GM18498 (cell line): ENCODE measurements at regions not wholly inside any gene's neighbourhood (a gene's known extent, or its start where the extent isn't known, plus 50 kb on each side); places are given as distances from the start of the nearest gene placed in this dataset.
"Not testable (repeated sequence)": the region's sequence is repeated elsewhere in the genome, so short reads cannot be mapped to it uniquely, and the experiment has no call there.

Experiments
- ATAC-seq: cut with Tn5 transposase; IDR thresholded peaks from one replicate; pipeline ENCODE4 v1.9.1; 2021; ENCODE audit warnings: mild to moderate bottlenecking, moderate library complexity; ENCODE audit not compliant: unreplicated experiment

GRCh38 chr5:17079562-17079961 is 137.9 kb upstream of the BASP1 start:
- no peak for ATAC-seq

DNA sequence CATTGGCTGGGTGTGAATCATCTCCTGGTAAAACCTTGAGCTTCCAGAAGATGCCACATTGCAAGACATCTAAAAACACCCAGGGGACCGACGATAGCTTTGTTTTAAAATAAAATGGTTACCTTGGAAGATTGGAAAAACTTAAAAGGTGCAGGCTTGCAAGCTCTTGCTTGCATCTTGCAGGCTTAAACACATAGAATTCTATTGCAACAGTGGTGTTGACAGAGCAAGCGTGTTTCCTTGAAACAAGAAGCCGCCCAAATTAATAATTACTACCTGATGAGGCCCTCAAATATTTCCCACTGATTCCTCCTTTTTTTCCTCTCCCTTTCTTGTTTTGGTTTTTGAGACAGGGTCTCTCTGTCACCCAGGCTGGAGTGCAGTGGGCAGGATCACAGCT is 137.1 kb upstream of the BASP1 start:
- no peak for ATAC-seq

GRCh38 chr5:17081142-17081541 is 136.3 kb upstream of the BASP1 start:
- ATAC-seq = no peak

- not testable (repeated sequence) for ATAC-seq
Measured at GRCh38 chr5:17083276-17083675, 134.2 kb upstream of the BASP1 start.

DNA sequence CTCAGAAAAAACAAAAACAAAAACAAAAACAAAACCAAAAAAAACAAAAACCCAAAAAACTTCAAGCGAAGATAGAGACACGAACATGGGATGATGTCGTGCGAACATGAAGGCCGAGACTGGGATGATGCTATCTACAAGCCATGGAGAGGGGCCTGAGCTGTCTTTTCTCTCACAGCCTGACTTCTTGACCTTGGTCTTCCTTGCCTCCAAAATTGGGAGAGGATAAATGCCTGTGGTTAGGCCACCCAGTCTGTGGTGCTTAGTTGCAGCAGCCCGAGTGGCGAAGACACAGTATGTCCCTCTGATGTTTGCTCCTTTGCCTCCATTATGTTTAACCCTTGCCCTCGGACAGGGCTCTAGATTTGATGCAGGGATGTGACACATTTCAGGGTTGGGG is 130.4 kb upstream of the BASP1 start:
- no peak for ATAC-seq

- ATAC-seq = no peak
Measured at GRCh38 chr5:17088051-17088450, 129.4 kb upstream of the BASP1 start.

DNA sequence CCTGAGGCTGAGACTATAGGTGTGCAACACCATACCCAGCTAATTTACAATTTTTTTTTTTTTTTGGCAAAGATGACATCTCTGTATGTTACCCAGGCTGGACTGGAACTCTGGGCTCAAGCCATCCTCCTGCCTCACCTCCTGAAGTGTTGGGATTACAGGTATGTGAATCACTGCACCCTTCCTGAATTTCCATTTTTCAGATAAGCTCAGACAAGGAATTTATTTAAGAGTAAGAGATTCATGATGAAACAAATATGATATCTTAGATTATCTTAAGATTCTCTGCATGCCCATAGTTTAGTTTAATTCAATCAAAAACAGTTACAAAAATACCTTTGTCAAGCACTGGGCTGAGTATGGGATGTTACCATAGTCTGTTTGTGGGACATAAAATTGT is 128.4 kb upstream of the BASP1 start:
- no peak for ATAC-seq

DNA sequence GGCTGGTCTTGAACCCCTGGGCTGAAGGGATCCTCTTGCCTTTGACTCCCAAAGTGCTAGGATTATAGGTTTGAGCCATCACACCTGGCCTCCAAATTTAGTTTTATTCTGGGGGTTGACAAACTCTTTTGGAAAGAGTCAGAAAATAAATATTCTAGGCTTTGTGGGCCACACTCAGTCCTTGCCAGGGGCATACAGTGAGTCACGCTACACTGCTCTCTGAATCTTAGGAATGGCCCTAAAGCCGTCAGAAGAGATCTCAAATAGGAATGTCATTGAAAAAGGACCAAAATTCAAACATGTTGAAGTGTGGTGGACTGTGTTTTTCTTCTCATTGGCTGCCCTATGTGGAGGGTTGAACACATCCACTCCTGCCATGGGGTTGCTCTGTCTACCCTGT is 127.7 kb upstream of the BASP1 start:
- ATAC-seq = no peak

- no peak for ATAC-seq
Measured at GRCh38 chr5:17090839-17091238, 126.6 kb upstream of the BASP1 start.

DNA sequence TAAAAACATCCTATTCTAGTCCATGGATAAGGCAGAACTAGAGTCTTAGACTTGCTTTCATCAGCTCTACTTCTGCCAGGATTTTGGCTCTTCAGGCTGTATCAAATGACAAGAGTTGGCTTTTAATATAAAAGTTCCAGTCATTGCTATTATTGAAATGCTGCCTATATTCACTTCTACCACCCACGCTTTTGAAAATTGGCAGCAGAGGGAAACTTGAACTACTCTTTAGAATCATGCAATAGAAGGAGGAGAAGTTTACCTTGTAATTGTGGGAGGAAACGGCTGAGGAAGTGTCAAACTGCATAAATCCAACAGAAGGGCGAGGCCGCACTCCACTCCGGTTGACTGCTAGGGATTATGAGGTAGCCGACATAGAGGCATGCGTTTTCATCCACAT is 122.6 kb upstream of the BASP1 start:
- ATAC-seq = no peak

GRCh38 chr5:17096952-17097695 is 120.3 kb upstream of the BASP1 start:
- no peak for ATAC-seq

- no peak for ATAC-seq
Measured at GRCh38 chr5:17099946-17100345, 117.5 kb upstream of the BASP1 start.

DNA sequence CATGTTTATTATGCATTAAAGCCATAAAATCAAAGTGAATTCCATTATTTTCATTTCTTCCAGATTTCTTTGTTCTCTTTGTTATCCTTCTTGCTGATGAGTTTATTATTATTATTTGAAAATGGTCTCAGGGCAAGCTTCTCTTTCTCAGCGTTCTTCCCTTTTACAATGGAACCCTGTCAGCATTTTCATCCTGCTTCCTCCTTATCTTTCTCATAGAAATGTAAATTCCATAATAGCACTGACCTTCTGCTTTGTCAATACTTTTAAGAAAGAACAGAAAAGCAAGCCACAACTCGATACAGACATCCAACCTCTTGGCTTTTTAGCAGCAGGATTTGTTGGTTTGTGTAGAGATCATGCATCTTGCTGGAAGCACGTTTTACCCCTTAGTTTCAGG is 114.0 kb upstream of the BASP1 start:
- no peak for ATAC-seq

DNA sequence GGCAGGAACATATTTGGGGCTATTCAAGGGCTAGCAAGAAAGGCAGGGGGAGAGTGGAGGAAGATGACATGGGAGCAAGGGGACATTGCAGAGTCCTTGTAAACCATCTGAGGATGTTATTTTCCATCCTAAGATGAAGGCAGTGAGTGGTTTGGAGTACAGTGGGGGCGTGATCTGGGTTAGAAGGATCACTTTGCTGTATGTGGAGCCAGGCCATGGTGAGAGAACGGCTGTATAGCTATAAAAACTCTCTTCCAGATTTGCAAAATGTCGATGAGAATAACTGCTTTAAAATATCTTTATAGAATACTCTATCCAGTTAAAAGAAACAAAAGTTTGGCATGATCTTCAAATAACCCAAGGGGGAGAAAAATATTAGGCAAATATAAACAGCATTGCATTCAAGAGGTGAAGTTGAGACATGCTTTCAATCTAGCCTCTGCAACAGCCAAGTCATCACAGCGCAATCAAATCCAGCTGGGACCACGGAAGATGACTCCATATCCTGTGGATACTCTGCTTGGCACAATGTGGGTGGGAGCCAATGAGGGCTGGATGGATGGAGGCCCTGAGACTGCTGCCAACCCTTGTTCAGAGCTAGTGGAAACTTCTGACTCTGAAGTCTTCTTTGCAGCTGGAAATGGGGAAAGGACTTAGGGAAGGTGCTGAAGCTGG is 111.5 kb upstream of the BASP1 start:
- no peak for ATAC-seq

DNA sequence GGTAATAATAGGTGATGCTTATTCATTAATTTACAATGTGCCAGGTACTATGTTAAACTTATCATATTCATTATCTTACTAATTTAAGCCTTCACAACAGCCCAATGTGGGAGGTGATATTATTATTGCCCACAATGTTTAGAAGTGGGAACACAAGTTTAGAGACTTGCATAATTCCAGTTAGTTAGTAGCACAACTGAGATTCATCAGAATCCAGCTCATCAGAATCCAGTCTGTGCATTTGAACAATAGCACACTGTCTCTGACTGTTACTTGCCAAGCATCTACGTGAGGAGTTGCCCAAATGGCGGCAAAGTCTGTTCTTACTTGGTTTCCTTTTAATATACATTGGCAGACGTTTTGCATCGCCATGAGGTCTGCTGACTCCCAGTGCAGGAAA is 110.9 kb upstream of the BASP1 start:
- no peak for ATAC-seq

GRCh38 chr5:17112091-17112716 is 105.2 kb upstream of the BASP1 start:
- not testable (repeated sequence) for ATAC-seq

DNA sequence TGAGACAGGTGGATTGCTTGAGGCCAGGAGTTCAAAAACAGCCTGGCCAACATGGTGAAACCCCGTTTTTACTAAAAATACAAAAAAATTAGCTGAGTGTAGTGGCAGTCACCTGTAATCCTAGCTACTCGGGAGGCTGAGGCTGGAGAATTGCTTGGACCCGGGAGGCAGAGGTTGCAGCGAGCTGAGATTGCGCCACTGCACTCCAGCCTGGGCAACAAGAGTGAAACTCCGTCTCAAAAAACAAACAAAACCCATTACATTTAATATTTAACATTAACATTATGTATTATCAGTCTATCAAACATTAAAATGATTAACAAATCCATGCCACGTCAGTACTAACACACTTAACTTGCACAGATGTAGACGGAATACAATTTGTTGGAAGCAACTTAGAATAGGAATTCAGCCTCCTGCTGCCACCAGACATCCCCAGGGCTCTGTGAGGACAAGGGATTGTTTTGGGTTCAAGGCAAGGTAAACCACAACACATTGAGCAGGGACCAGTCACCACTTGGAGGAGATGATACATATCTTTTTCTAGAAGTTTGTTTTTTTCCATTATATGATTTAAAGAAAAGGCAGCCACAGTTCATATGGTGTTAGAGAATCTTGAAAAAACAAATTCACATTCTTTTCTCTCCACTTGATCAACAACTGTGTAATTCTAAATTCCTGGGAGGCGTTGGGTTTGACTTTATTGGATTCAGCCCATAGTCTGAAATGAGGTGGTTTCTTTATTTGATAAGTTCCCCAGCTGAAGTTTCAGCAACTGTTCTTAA is 104.1 kb upstream of the BASP1 start:
- no peak for ATAC-seq

DNA sequence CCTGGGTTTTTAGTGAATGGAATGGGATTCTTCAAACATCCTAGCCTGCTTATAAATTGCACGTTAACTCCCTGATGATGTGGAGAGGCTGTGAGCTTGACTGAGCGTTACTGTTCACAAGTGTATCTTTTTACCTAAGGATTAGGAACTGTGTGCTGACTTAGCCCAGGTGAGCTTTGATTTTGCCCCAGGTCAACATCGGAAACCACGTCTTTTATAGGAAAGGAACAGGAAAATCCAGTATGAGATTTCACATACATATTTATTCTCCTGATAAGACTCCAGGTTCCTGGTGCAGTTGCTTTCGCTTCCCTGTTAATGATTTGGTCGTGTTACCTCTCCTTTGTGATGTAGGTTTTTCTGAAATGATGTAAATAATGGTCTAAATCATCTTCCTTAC is 103.2 kb upstream of the BASP1 start:
- no peak for ATAC-seq

DNA sequence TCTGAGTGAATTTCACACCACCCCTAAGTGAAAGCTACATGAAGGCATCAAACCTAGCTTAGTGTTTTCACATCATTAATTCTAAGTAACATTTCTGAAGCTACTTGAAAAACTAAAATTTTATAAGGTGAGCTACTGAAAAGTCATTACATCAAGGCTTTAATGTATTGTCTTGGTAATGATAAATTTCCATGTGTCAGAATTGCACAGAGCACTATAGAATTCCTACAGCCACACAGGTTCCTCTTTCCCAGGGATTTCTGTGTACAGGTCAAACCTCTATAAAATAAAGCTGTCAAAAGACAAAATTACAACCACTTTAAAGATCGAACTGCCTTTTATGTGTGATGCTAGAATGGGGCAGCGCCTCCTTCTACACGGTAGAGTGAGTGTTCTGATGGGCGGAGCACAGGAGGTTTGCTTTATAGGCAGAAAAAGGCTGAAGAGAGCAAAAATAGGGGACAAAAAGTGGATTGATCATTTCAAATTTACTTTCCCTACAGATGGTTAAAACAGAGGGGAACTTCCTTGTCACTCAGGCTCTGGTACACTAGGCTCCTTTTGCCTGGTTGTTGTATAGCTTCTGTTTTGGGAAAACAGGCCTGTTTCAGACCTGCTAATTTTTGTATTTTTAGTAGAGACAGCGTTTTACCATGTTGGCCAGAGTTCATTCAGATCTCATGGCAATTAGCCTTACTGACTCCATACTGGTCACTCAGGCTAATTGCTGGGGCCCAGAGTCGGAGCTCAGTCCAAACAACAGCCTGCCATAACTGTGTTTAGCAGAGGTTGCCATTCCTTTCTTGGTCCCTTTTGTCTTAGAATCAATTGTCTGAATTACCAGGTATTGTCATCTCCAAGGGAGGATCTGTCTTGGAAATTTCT is 102.5 kb upstream of the BASP1 start:
- no peak for ATAC-seq

- ATAC-seq = no peak
Measured at GRCh38 chr5:17115855-17116254, 101.6 kb upstream of the BASP1 start.
